K562 (cell line): ENCODE measurements at regions not wholly inside any gene's neighbourhood (a gene's known extent, or its start where the extent isn't known, plus 50 kb on each side); places are given as distances from the start of the nearest gene placed in this dataset.

Experiments used
- ATAC-seq: fragments of 200-7000 bp; cut with Tn5 transposase; 3 replicates; pipeline ENCODE4 v1.9.1; 2020; ENCODE audit warnings: moderate library complexity
- BruUV-seq: library from RNA; stranded (reverse); fragments of 400-500 nt; replicated peaks from 2 replicates; lab custom pipeline; 2021; lab: Mats Ljungman, UMichigan
- CTCF ChIA-PET: fragments of 300-600 bp; formaldehyde crosslinking; extraction: SDS; loops from one replicate; lab custom pipeline; 2021; ENCODE audit warnings: low intra/inter-chr PET ratio; lab: Yijun Ruan, JAX
- POLR2A ChIA-PET: fragments of 300-600, 350-650 bp; sonication (Branson Sonifier 250); formaldehyde crosslinking; extraction: SDS; loops from one replicate; lab custom pipeline; 2021; ENCODE audit warnings: antibody characterized with exemption, inconsistent platforms; lab: Yijun Ruan, JAX
- DNase-seq, 4 experiments: peaks; one replicate each; pipeline versions ENCODE4 v3.0.0 to v3.0.0-alpha.2; 2011 to 2018; ENCODE audit warnings: low spot score in 3 of 4, mixed read lengths in 3 of 4; ENCODE audit errors: extremely low read depth in 1 of 4
- FAIRE-seq: peaks from 2 replicates; lab custom pipeline; 2011; peaks lifted over from hg19 to GRCh38; lab: Jason Lieb, UNC
- H2AFZ ChIP-seq: 2 replicates; pipeline ENCODE4 v1.6.0; 2011; ENCODE audit warnings: low read depth, low read length, control low read depth, inconsistent platforms
- H3K27ac ChIP-seq: fragments of 200-600 bp; 3 replicates; pipeline ENCODE4 v1.8.0; 2011; ENCODE audit warnings: low read depth, mild to moderate bottlenecking, control low read depth, inconsistent platforms, low read length, moderate library complexity, mixed read lengths; ENCODE audit errors: extremely low read depth
- H3K27me3 ChIP-seq, 2 experiments: fragments of 300-600 bp in 1 of 2; 2 replicates in 1 of 2; 3 replicates in 1 of 2; pipeline versions ENCODE4 v1.6.0 to v1.8.0; 2011; ENCODE audit warnings: inconsistent platforms in 2 of 2, low read length in 2 of 2, mild to moderate bottlenecking in 1 of 2, mixed read lengths in 1 of 2, moderate library complexity in 1 of 2; ENCODE audit not compliant: control insufficient read depth in 2 of 2, insufficient read depth in 2 of 2
- H3K36me3 ChIP-seq: fragments of 300-600 bp; 3 replicates; pipeline ENCODE4 v1.8.0; 2011; ENCODE audit warnings: mild to moderate bottlenecking, low read length, inconsistent platforms; ENCODE audit not compliant: control insufficient read depth, insufficient read depth
- H3K4me1 ChIP-seq, 2 experiments: fragments of 200-600 bp in 1 of 2; replicated peaks in 1 of 2; 2 replicates in 1 of 2; 3 replicates in 1 of 2; pipeline versions ENCODE4 v1.5.1 to v1.8.0; 2011; ENCODE audit warnings: inconsistent platforms in 2 of 2, low read length in 2 of 2, mild to moderate bottlenecking in 1 of 2, mixed read lengths in 1 of 2, moderate library complexity in 1 of 2; ENCODE audit not compliant: control insufficient read depth in 2 of 2, insufficient read depth in 2 of 2
- H3K4me2 ChIP-seq: 2 replicates; pipeline ENCODE4 v1.6.1; 2011; ENCODE audit warnings: low read length, control low read depth, inconsistent platforms, mixed read lengths; ENCODE audit not compliant: insufficient read depth
- H3K4me3 ChIP-seq: fragments of 200-600 bp; sonication (generic), shearing (Covaris generic); 2 replicates; pipeline ENCODE4 v1.5.1; 2016; ENCODE audit warnings: control low read depth, inconsistent platforms
- H3K79me2 ChIP-seq: fragments of 200-600 bp; 3 replicates; pipeline ENCODE4 v1.8.0; 2011; ENCODE audit warnings: low read length, inconsistent platforms; ENCODE audit not compliant: control insufficient read depth, insufficient read depth
- H3K9ac ChIP-seq, 2 experiments: 2 replicates each; pipeline versions ENCODE4 v1.6.0 to v1.6.1; 2011; ENCODE audit warnings: low read depth in 2 of 2, low read length in 2 of 2, control low read depth in 1 of 2, inconsistent platforms in 1 of 2, mild to moderate bottlenecking in 1 of 2, mixed read lengths in 1 of 2; ENCODE audit not compliant: insufficient read depth in 1 of 2
- H3K9me1 ChIP-seq: one replicate; pipeline ENCODE4 v1.6.0; 2011; ENCODE audit warnings: inconsistent platforms, mild to moderate bottlenecking, low read length, moderate library complexity; ENCODE audit not compliant: control insufficient read depth, insufficient read depth
- H3K9me3 ChIP-seq: replicated peaks from 2 replicates; pipeline ENCODE4 v1.5.1; 2011; ENCODE audit warnings: low read depth, low read length, inconsistent platforms; ENCODE audit not compliant: control insufficient read depth, insufficient read depth
- H4K20me1 ChIP-seq: replicated peaks from 2 replicates; pipeline ENCODE4 v1.6.1; 2011; ENCODE audit warnings: low read length, inconsistent platforms, mixed read lengths; ENCODE audit not compliant: control insufficient read depth, insufficient read depth
- DPF2 ChIP-seq: fragments of 450-650 bp; IDR thresholded peaks from 2 replicates; pipeline ENCODE4 v1.6.1; 2016
- GABPA ChIP-seq: fragments of 200-800 bp; sonication (Bioruptor generic); conservative IDR thresholded peaks from 2 replicates; pipeline ENCODE4 v1.6.1; 2016; ENCODE audit warnings: low read depth, missing genetic modification characterization, missing compliant biosample characterization
- PHF20 ChIP-seq: fragments of 450-650 bp; IDR thresholded peaks from 2 replicates; pipeline ENCODE4 v1.6.1; 2018; ENCODE audit not compliant: partially characterized antibody
- PHTF2 ChIP-seq: fragments of 250-450 bp; sonication (Bioruptor Pico); IDR thresholded peaks from 2 replicates; pipeline ENCODE4 v1.5.0; 2021; ENCODE audit warnings: mild to moderate bottlenecking
- SMARCE1 ChIP-seq: fragments of 450-650 bp; IDR thresholded peaks from 2 replicates; pipeline ENCODE4 v1.7.1; 2016; ENCODE audit warnings: mild to moderate bottlenecking
- WGBS: fragments of 100-300 bp; shearing (Covaris generic); methylation state at CpG from one replicate; pipeline ENCODE4 v1.1.6; 2016; ENCODE audit warnings: low coverage, mixed read lengths; ENCODE audit not compliant: insufficient coverage; ENCODE audit errors: missing lambda C conversion rate; 5-methylcytosine and 5-hydroxymethylcytosine counted together
- in situ Hi-C: fragments of 300-500 bp; cut with MboI; formaldehyde crosslinking; loops from 4 replicates; pipeline ENCODE4 v1.15.0; 2018; ENCODE audit warnings: inconsistent platforms, mixed read lengths
- intact Hi-C: fragments of 100-400 bp; cut with micrococcal nuclease; formaldehyde crosslinking; loops from 2 replicates; pipeline ENCODE4 v1.14.2; 2022
- TF ChIP-seq, protein P1 (sequence below): sonication (generic); formaldehyde crosslinking; IDR thresholded peaks from 2 replicates; pipeline ENCODE4 v1.8.0; 2022; ENCODE audit warnings: mild to moderate bottlenecking, missing genetic modification reagents
- TF ChIP-seq, protein P2 (sequence below): fragments of 250-450 bp; sonication (Bioruptor Pico); IDR thresholded peaks from 2 replicates; pipeline ENCODE4 v1.5.0; 2021
- TF ChIP-seq, protein P3 (sequence below): sonication (generic); IDR thresholded peaks from 2 replicates; pipeline ENCODE4 v1.6.1; 2016
- TF ChIP-seq, protein P4 (sequence below): sonication (generic); formaldehyde crosslinking; IDR thresholded peaks from 2 replicates; pipeline ENCODE4 v1.8.1; 2023; ENCODE audit warnings: mild to moderate bottlenecking, missing genetic modification reagents, moderate library complexity
- TF ChIP-seq, protein P5 (sequence below): sonication (generic); formaldehyde crosslinking; IDR thresholded peaks from 2 replicates; pipeline ENCODE4 v1.8.1; 2023; ENCODE audit warnings: mild to moderate bottlenecking, missing genetic modification reagents
- TF ChIP-seq, protein P6 (sequence below): fragments of 450-650 bp; IDR thresholded peaks from 2 replicates; pipeline ENCODE4 v1.6.1; 2016; ENCODE audit warnings: low read depth, mild to moderate bottlenecking, moderate library complexity

DNA sequence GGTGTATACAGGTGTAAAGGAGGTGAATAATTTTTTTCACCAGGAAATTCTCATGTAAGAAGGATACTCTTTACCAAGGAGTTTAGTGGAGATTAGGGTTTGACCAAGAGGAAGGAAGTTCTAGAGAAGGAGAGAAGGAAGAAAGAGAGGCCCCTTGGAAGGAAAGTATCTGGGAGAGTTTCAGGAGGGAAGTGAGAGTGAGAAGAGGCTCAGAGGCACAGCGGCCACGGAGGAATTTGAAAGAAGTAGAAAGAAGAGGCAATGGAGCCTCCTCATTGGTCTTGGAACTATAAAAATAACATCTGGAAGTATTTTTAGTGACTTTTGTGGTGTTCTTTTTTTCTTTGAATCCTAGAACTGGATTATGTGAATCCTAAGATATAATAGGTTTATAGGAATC is 50.8 kb upstream of the MCUR1 start:
- Histone ChIP-seq H3K4me2 (no peak overlapping the region), H3K79me2 (no peaks in the 10 kb centered on the region), H3K4me1 (peaks cover 4 to 6% of the 10 kb centered on the region in 2 experiments; a peak in 2 of 5 replicates), H3K9ac (no peak overlapping the region), H3K9me1 (no peaks in the 10 kb centered on the region), H3K27ac (no peak overlapping the region), H3K36me3 (no peaks in the 10 kb centered on the region), H3K4me3 (no peak overlapping the region), H3K9me3 (no peaks in the 10 kb centered on the region; the same call in 1 of the 2 replicates), H4K20me1 (no peaks in the 10 kb centered on the region), H2AFZ (no peak overlapping the region), H3K27me3 (no peaks in the 10 kb centered on the region)
- BruUV-seq, result no TSS peak
- DNase-seq (no peak), ATAC-seq (no peak), FAIRE-seq (no peak)
- POLR2A ChIA-PET, result no interaction called here
- in situ Hi-C loops, result no loop called here
- CTCF ChIA-PET, result no interaction called here
- TF ChIP-seq, protein P1, sequence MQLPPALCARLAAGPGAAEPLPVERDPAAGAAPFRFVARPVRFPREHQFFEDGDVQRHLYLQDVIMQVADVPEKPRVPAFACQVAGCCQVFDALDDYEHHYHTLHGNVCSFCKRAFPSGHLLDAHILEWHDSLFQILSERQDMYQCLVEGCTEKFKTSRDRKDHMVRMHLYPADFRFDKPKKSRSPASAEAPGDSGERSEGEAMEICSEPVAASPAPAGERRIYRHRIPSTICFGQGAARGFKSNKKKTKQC (CRISPR knock-in tag), result no peak
- TF ChIP-seq, protein P2, sequence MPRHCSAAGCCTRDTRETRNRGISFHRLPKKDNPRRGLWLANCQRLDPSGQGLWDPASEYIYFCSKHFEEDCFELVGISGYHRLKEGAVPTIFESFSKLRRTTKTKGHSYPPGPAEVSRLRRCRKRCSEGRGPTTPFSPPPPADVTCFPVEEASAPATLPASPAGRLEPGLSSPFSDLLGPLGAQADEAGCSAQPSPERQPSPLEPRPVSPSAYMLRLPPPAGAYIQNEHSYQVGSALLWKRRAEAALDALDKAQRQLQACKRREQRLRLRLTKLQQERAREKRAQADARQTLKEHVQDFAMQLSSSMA (CRISPR knock-in tag), result no peak
- TF ChIP-seq GABPA, result no peak
- TF ChIP-seq PHF20, result no peak
- TF ChIP-seq SMARCE1, result no peak
- TF ChIP-seq DPF2, result no peak
- TF ChIP-seq, protein P3, sequence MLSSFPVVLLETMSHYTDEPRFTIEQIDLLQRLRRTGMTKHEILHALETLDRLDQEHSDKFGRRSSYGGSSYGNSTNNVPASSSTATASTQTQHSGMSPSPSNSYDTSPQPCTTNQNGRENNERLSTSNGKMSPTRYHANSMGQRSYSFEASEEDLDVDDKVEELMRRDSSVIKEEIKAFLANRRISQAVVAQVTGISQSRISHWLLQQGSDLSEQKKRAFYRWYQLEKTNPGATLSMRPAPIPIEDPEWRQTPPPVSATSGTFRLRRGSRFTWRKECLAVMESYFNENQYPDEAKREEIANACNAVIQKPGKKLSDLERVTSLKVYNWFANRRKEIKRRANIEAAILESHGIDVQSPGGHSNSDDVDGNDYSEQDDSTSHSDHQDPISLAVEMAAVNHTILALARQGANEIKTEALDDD, result no peak
- TF ChIP-seq, protein P4, sequence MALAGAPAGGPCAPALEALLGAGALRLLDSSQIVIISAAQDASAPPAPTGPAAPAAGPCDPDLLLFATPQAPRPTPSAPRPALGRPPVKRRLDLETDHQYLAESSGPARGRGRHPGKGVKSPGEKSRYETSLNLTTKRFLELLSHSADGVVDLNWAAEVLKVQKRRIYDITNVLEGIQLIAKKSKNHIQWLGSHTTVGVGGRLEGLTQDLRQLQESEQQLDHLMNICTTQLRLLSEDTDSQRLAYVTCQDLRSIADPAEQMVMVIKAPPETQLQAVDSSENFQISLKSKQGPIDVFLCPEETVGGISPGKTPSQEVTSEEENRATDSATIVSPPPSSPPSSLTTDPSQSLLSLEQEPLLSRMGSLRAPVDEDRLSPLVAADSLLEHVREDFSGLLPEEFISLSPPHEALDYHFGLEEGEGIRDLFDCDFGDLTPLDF (CRISPR knock-in tag), result no peak
- TF ChIP-seq PHTF2 (CRISPR knock-in tag), result no peak
- TF ChIP-seq, protein P5, sequence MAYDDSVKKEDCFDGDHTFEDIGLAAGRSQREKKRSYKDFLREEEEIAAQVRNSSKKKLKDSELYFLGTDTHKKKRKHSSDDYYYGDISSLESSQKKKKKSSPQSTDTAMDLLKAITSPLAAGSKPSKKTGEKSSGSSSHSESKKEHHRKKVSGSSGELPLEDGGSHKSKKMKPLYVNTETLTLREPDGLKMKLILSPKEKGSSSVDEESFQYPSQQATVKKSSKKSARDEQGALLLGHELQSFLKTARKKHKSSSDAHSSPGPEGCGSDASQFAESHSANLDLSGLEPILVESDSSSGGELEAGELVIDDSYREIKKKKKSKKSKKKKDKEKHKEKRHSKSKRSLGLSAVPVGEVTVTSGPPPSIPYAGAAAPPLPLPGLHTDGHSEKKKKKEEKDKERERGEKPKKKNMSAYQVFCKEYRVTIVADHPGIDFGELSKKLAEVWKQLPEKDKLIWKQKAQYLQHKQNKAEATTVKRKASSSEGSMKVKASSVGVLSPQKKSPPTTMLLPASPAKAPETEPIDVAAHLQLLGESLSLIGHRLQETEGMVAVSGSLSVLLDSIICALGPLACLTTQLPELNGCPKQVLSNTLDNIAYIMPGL (CRISPR knock-in tag), result no peak
- TF ChIP-seq, protein P6, sequence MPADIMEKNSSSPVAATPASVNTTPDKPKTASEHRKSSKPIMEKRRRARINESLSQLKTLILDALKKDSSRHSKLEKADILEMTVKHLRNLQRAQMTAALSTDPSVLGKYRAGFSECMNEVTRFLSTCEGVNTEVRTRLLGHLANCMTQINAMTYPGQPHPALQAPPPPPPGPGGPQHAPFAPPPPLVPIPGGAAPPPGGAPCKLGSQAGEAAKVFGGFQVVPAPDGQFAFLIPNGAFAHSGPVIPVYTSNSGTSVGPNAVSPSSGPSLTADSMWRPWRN, result no peak
- 64% methylated on average over 2 of the region's 2 CpGs for WGBS
- intact Hi-C loops, result no loop called here
